Activated CD4-positive, alpha-beta T cell treated with anti-CD3 and anti-CD28 coated beads for 36 hours (primary cell): ENCODE measurements at regions not wholly inside any gene's neighbourhood (a gene's known extent, or its start where the extent isn't known, plus 50 kb on each side); places are given as distances from the start of the nearest gene placed in this dataset.

Experiments
- ATAC-seq: fragments of 200-7000 bp; cut with Tn5 transposase; one replicate; pipeline ENCODE4 v1.10.0; 2021; ENCODE audit warnings: mild to moderate bottlenecking, moderate library complexity
- CTCF ChIA-PET: fragments of 350-600 bp; sonication (Branson Sonifier 250); formaldehyde crosslinking; loops from one replicate; lab custom pipeline; 2021; ENCODE audit warnings: antibody characterized with exemption; lab: Charles Lee
- POLR2A ChIA-PET: fragments of 350-600 bp; sonication (Branson Sonifier 250); formaldehyde crosslinking; loops from one replicate; lab custom pipeline; 2021; ENCODE audit warnings: antibody characterized with exemption, inconsistent platforms; lab: Charles Lee
- DNase-seq: peaks from one replicate; pipeline ENCODE4 v3.0.0-alpha.2; 2020
- H3K27ac Mint-ChIP-seq: one replicate; pipeline ENCODE4 v1.8.0; 2021; ENCODE audit warnings: mixed read lengths
- H3K27me3 Mint-ChIP-seq: one replicate; pipeline ENCODE4 v1.8.0; 2021; ENCODE audit warnings: mixed read lengths
- H3K36me3 Mint-ChIP-seq: one replicate; pipeline ENCODE4 v1.8.0; 2021; ENCODE audit warnings: low read depth, mixed read lengths
- H3K4me1 Mint-ChIP-seq: one replicate; pipeline ENCODE4 v1.8.0; 2021; ENCODE audit warnings: mixed read lengths
- H3K4me3 Mint-ChIP-seq: one replicate; pipeline ENCODE4 v1.8.0; 2021; ENCODE audit warnings: mild to moderate bottlenecking, moderate library complexity, mixed read lengths
- H3K9me3 Mint-ChIP-seq: one replicate; pipeline ENCODE4 v1.8.0; 2021; ENCODE audit warnings: low read depth, mixed read lengths
- intact Hi-C, 2 experiments: fragments of 100-400 bp; cut with DNase I in 1 of 2; cut with micrococcal nuclease in 1 of 2; formaldehyde crosslinking; loops; one replicate each; pipeline versions ENCODE4 v1.14.2 to v1.15.1; 2022 to 2024; cut with DNase I, micrococcal nuclease

DNA sequence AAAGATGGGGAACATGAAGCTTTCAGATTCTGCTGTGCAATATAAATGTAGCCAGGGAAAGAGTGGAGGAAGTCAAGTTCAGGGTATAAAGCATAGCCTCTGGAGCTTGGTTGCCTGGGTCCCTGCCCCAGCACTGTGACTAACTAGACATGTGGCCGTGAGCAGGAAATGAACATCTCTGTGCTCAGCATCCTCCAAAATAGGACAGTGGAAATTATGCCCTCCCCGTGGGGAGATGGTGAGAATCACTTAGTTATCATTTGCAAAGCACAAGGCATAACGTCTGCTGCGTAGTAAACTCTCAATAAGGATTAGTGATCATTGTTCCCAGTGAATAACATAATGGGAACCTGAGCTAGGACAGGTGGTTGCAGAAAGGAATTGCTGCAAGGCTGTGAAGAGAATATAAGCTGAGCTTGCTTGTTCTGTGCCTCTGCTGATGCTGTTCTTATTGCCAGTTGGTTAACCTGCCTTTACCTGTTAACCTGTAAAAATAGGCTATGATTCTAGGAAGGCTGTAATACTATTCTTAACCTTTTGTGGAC, 441.0 kb downstream of the COG6 start:
- ATAC-seq (peak; percentile 98), DNase-seq (peak; percentile 72)
- peaks cover 27% of the 10 kb centered on the region for H3K4me1 Mint-ChIP-seq
- CTCF ChIA-PET: interaction anchor here (0.7 to 2.7 kb wide), 3 partner anchors 11 to 39 kb away, joined by 3 to 12 read pairs (median 6); no protein-coding TSS in a partner anchor
- peak overlapping the region; percentile 24 for H3K27ac Mint-ChIP-seq
- POLR2A ChIA-PET: interaction anchor here (0.7 kb wide), 1 partner anchor 344 kb away, joined by 3 read pairs; no protein-coding TSS in a partner anchor
- intact Hi-C loops: no loop called here
- peaks cover 11% of the 10 kb centered on the region for H3K36me3 Mint-ChIP-seq
- H3K27me3 Mint-ChIP-seq: no peaks in the 10 kb centered on the region
- peaks cover 12% of the 10 kb centered on the region for H3K9me3 Mint-ChIP-seq
- no peak overlapping the region for H3K4me3 Mint-ChIP-seq

- intact Hi-C loops: no loop called here
- H3K27me3 Mint-ChIP-seq: no peaks in the 10 kb centered on the region
- DNase-seq: no peak
- peak overlapping the region; percentile 29 for H3K27ac Mint-ChIP-seq
- peaks cover 45% of the 10 kb centered on the region for H3K4me1 Mint-ChIP-seq
- H3K36me3 Mint-ChIP-seq: peaks cover 11% of the 10 kb centered on the region
- CTCF ChIA-PET: interaction anchor here (0.8 kb wide), 1 partner anchor 29 kb away, joined by 3 read pairs; no protein-coding TSS in a partner anchor
- no peak for ATAC-seq
- no peak overlapping the region for H3K4me3 Mint-ChIP-seq
- H3K9me3 Mint-ChIP-seq: peaks cover 12% of the 10 kb centered on the region
- POLR2A ChIA-PET: no interaction called here
These were observed 442.8 kb downstream of the COG6 start for GRCh38 chr13:40098246-40098645.

DNA sequence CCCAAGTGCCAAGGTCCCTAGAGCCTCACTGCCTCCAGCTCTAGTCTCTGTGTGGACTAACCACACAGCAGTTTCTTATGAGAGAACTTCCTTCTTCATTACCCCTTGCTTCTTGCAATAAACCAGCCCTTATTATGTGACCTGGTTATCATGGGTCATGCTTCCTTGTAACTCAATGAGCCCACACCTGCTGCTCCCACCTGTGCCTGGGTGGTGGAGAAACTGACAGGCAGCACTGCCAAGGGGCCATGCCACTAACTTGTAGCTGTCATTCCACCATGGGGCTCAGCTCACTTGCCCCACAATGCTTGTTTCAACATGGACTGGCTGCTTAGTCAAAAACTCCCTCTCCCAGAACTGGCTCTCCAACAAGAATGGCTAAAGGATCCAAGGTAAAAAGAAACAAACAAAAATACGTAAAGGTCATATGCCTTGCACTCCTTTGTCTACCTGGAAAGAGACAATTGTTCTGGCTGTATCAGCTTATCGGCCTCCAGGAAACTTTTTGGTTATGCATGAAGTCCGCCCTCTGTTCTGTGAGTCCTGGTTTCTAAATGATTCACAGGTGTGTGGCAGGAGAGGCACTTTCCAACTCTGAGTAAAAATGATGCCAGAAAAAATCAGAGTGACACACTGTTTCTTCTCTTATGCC, 446.4 kb downstream of the COG6 start:
- H3K27me3 Mint-ChIP-seq: no peaks in the 10 kb centered on the region
- CTCF ChIA-PET: interaction anchor here (0.6 to 2.2 kb wide), 13 partner anchors 13 to 664 kb away, joined by 3 to 8 read pairs (median 4); no protein-coding TSS in a partner anchor
- H3K36me3 Mint-ChIP-seq: peaks cover 11% of the 10 kb centered on the region
- intact Hi-C loops: loop anchor here (1.0 to 10.0 kb wide), 28 partner anchors 8 to 883 kb away; partner anchors contain the start of genes FOXO1 (in 1 of the 2) and MRPS31 (in 1 of the 2)
- DNase-seq (peak; percentile 68), ATAC-seq (peak; percentile 68)
- H3K4me1 Mint-ChIP-seq: peaks cover 53% of the 10 kb centered on the region
- POLR2A ChIA-PET: interaction anchor here (0.5 to 2.1 kb wide), 8 partner anchors 10 to 562 kb away, joined by 3 to 10 read pairs (median 3); no protein-coding TSS in a partner anchor
- H3K4me3 Mint-ChIP-seq: peak overlapping the region; percentile 62
- H3K9me3 Mint-ChIP-seq: peaks cover 12% of the 10 kb centered on the region
- peak overlapping the region; percentile 99 for H3K27ac Mint-ChIP-seq

- no peak for DNase-seq
- peaks cover 53% of the 10 kb centered on the region for H3K4me1 Mint-ChIP-seq
- peaks cover 12% of the 10 kb centered on the region for H3K9me3 Mint-ChIP-seq
- CTCF ChIA-PET: interaction anchor here (1.0 to 2.2 kb wide), 11 partner anchors 13 to 663 kb away, joined by 3 to 8 read pairs (median 4); no protein-coding TSS in a partner anchor
- peak; percentile 29 for ATAC-seq
- peak overlapping the region; percentile 62 for H3K4me3 Mint-ChIP-seq
- POLR2A ChIA-PET: interaction anchor here (0.6 to 2.1 kb wide), 7 partner anchors 15 to 562 kb away, joined by 3 to 10 read pairs (median 4); no protein-coding TSS in a partner anchor
- peaks cover 11% of the 10 kb centered on the region for H3K36me3 Mint-ChIP-seq
- intact Hi-C loops: loop anchor here (1.0 to 10.0 kb wide), 27 partner anchors 8 to 882 kb away; partner anchors contain the start of genes FOXO1 (in 1 of the 2) and MRPS31 (in 1 of the 2)
- no peaks in the 10 kb centered on the region for H3K27me3 Mint-ChIP-seq
- H3K27ac Mint-ChIP-seq: peak overlapping the region; percentile 99
These were observed 446.9 kb downstream of the COG6 start for GRCh38 chr13:40102360-40102727.

- peaks cover 12% of the 10 kb centered on the region for H3K9me3 Mint-ChIP-seq
- peaks cover 11% of the 10 kb centered on the region for H3K36me3 Mint-ChIP-seq
- peaks cover 53% of the 10 kb centered on the region for H3K4me1 Mint-ChIP-seq
- H3K4me3 Mint-ChIP-seq: peak overlapping the region; percentile 62
- ATAC-seq (peak; percentile 86), DNase-seq (peak; percentile 98)
- intact Hi-C loops: loop anchor here (1.0 to 10.0 kb wide), 28 partner anchors 7 to 905 kb away; partner anchors contain the start of genes FOXO1 (in 1 of the 2) and MRPS31 (in 1 of the 2)
- CTCF ChIA-PET: interaction anchor here (0.8 to 2.2 kb wide), 7 partner anchors 12 to 566 kb away, joined by 3 to 8 read pairs (median 5); no protein-coding TSS in a partner anchor
- POLR2A ChIA-PET: interaction anchor here (0.6 to 2.1 kb wide), 7 partner anchors 14 to 561 kb away, joined by 3 to 10 read pairs (median 4); no protein-coding TSS in a partner anchor
- H3K27me3 Mint-ChIP-seq: no peaks in the 10 kb centered on the region
- H3K27ac Mint-ChIP-seq: peak overlapping the region; percentile 99
These were observed 447.4 kb downstream of the COG6 start for GRCh38 chr13:40102854-40103253.

GRCh38 chr13:40103864-40104263, 448.4 kb downstream of the COG6 start:
- Mint-ChIP-seq H3K27ac (peak overlapping the region; percentile 99), H3K4me3 (no peak overlapping the region)
- CTCF ChIA-PET: no interaction called here

GRCh38 chr13:40105231-40105630, 449.8 kb downstream of the COG6 start:
- intact Hi-C loops: loop anchor here (10.0 kb wide), 2 partner anchors 410 to 880 kb away; no protein-coding TSS in a partner anchor
- Mint-ChIP-seq H3K27me3 (no peaks in the 10 kb centered on the region), H3K4me1 (peaks cover 73% of the 10 kb centered on the region), H3K27ac (peak overlapping the region; percentile 2), H3K4me3 (no peak overlapping the region), H3K36me3 (peaks cover 4% of the 10 kb centered on the region), H3K9me3 (peaks cover 5% of the 10 kb centered on the region)
- DNase-seq (no peak), ATAC-seq (no peak)
- POLR2A ChIA-PET: no interaction called here
- CTCF ChIA-PET: no interaction called here

More at GRCh38 chr13:40103864-40104263, 448.4 kb downstream of the COG6 start:
- Mint-ChIP-seq H3K36me3 (peaks cover 6% of the 10 kb centered on the region), H3K27me3 (no peaks in the 10 kb centered on the region), H3K9me3 (peaks cover 6% of the 10 kb centered on the region), H3K4me1 (peaks cover 61% of the 10 kb centered on the region)
- intact Hi-C loops: loop anchor here (1.0 to 10.0 kb wide), 19 partner anchors 29 to 904 kb away; partner anchors contain the start of gene MRPS31 (in 1 of the 2)
- DNase-seq: no peak
- no peak for ATAC-seq
- POLR2A ChIA-PET: no interaction called here

DNA sequence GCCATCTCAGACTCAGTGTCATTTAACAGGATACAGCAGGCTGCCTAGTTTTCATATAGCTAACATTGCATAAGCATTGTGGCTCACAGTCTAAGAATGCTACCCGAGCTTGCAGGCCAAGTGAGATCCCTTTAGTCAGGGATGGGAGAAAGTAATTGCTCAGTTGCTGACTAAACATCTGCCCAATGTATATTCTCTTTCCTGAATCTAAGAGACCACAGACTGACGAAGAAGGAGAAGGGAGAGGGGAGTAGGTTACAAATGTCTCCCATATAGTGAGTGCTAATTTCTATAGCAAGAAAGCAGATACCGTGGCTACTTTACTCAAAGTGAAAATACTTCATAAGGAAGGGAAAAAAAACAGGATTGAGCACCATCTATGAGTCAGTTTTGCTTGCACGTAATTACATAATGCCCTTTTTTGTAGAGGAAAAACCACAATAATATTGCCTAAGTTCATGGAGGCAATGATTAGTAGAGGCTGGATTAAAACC, 453.9 kb downstream of the COG6 start:
- Mint-ChIP-seq H3K9me3 (peaks cover 3% of the 10 kb centered on the region), H3K36me3 (peaks cover 2% of the 10 kb centered on the region), H3K27me3 (no peaks in the 10 kb centered on the region), H3K27ac (peak overlapping the region; percentile 44), H3K4me1 (peaks cover 37% of the 10 kb centered on the region), H3K4me3 (no peak overlapping the region)
- ChIA-PET CTCF (interaction anchor here (0.7 to 1.6 kb wide), 4 partner anchors 11 to 167 kb away, joined by 3 to 5 read pairs (median 3); no protein-coding TSS in a partner anchor), POLR2A (no interaction called here)
- intact Hi-C loops: loop anchor here (1.0 to 10.0 kb wide), 4 partner anchors 36 to 875 kb away; no protein-coding TSS in a partner anchor
- DNase-seq: peak; percentile 45
- ATAC-seq: peak; percentile 94

GRCh38 chr13:40113643-40114304, 458.3 kb downstream of the COG6 start:
- DNase-seq: no peak
- no peak for ATAC-seq
- intact Hi-C loops: no loop called here
- H3K9me3 Mint-ChIP-seq: peaks cover 6% of the 10 kb centered on the region
- no peak overlapping the region for H3K27ac Mint-ChIP-seq
- no peak overlapping the region for H3K4me3 Mint-ChIP-seq
- POLR2A ChIA-PET: no interaction called here
- peaks cover 2% of the 10 kb centered on the region for H3K36me3 Mint-ChIP-seq
- H3K27me3 Mint-ChIP-seq: no peaks in the 10 kb centered on the region
- peaks cover 26% of the 10 kb centered on the region for H3K4me1 Mint-ChIP-seq
- CTCF ChIA-PET: interaction anchor here (0.8 kb wide), 1 partner anchor 9 kb away, joined by 3 read pairs; no protein-coding TSS in a partner anchor

DNA sequence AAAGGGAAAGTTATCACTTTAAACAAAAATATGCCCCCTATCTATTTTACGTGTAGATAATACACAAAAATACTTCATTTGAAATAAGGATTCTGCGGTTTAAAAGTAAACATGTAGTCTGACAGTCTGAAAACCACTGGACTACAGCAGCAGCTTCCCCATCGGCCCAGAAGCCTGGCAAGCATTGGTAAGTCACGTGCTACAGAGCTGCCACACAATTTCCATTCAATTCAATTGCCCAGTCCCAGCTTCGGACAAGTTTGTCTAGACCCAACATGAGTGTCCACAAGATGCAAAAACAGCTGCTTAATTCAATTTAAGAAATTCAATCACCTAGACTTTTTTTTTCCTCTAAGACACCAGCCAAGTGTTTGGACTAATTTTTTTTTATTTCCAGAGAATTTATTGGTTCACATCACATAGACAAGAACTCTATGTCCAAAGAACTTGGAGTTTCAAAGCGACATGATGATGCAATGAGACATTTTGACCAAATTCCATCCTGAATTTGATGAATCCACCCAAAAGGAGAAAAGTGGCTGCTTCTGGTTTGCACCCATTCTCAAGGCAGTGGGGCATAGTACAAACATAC, 458.9 kb downstream of the COG6 start:
- CTCF ChIA-PET: interaction anchor here (0.8 to 1.4 kb wide), 2 partner anchors 10 to 12 kb away, joined by 3 to 5 read pairs; no protein-coding TSS in a partner anchor
- ATAC-seq: no peak
- Mint-ChIP-seq H3K36me3 (peaks cover 3% of the 10 kb centered on the region), H3K27ac (no peak overlapping the region), H3K27me3 (no peaks in the 10 kb centered on the region), H3K4me3 (no peak overlapping the region), H3K9me3 (peaks cover 8% of the 10 kb centered on the region), H3K4me1 (peaks cover 20% of the 10 kb centered on the region)
- no peak for DNase-seq
- POLR2A ChIA-PET: no interaction called here
- intact Hi-C loops: no loop called here
